ENCODE measurements at regions not wholly inside any gene's neighbourhood (a gene's known extent, or its start where the extent isn't known, plus 50 kb on each side); places are given as distances from the start of the nearest gene placed in this dataset.
A peak's percentile ranks its signal among the peaks of the same experiment; 100 is the strongest.

DNA sequence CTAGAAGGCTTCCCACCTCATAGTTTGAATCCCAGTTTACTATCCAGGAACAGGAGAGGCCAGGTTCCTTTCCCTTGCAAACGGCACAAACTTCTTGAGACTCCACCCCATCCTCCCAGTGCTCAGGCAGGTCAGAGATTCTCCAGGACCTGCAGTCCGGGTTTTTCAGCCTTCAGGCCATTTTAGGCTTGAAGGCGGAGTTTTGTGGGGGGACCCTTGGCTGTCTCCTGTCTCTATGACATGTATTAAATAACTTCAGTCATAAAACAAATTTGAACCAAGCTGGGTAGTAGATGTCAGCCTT lies 230.1 kb downstream of the NFATC2 start:
- H2AFZ ChIP-seq (ENCODE audit: low read length) = no peak overlapping the region
- no peak for DNase-seq (ENCODE audit: low read depth in 2 of 2)
- H3K36me3 ChIP-seq (ENCODE audit: control insufficient read depth, insufficient read depth, low read length) = no peaks in the 10 kb centered on the region
- H3K9me3 ChIP-seq (ENCODE audit: control insufficient read depth, insufficient read depth, low read depth, low read length) = no peaks in the 10 kb centered on the region
- no peak overlapping the region for H3K9ac ChIP-seq (ENCODE audit: insufficient read depth, low read length)
- no peak overlapping the region for H3K4me3 ChIP-seq (replicated peaks in 1 of 4; ENCODE audit: control extremely low read depth in 1 of 4, insufficient read depth in 1 of 4, low read depth in 3 of 4, low read length in 4 of 4)
- H3K4me1 ChIP-seq (ENCODE audit: control insufficient read depth, extremely low read depth, insufficient read depth, low read length) = no peaks in the 10 kb centered on the region
- H3K27ac ChIP-seq (ENCODE audit: insufficient read depth, low read length) = no peak overlapping the region
- TF ChIP-seq, protein P1, sequence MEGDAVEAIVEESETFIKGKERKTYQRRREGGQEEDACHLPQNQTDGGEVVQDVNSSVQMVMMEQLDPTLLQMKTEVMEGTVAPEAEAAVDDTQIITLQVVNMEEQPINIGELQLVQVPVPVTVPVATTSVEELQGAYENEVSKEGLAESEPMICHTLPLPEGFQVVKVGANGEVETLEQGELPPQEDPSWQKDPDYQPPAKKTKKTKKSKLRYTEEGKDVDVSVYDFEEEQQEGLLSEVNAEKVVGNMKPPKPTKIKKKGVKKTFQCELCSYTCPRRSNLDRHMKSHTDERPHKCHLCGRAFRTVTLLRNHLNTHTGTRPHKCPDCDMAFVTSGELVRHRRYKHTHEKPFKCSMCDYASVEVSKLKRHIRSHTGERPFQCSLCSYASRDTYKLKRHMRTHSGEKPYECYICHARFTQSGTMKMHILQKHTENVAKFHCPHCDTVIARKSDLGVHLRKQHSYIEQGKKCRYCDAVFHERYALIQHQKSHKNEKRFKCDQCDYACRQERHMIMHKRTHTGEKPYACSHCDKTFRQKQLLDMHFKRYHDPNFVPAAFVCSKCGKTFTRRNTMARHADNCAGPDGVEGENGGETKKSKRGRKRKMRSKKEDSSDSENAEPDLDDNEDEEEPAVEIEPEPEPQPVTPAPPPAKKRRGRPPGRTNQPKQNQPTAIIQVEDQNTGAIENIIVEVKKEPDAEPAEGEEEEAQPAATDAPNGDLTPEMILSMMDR (conservative IDR thresholded peaks at IDR 0.05 in 1 of 2, IDR thresholded peaks at IDR 0.05 in 1 of 2; ENCODE audit: low read depth in 1 of 2, low read length in 2 of 2) = no peak
- no peak for TF ChIP-seq EZH2 (IDR thresholded peaks at IDR 0.05; ENCODE audit: low read length, missing control alignments)
- H4K20me1 ChIP-seq (ENCODE audit: control insufficient read depth, extremely low read depth, insufficient read depth, low read length) = no peaks in the 10 kb centered on the region
- no peaks in the 10 kb centered on the region for H3K27me3 ChIP-seq (ENCODE audit: control insufficient read depth, insufficient read depth, low read length)
- H3K79me2 ChIP-seq (ENCODE audit: control insufficient read depth, insufficient read depth, low read length) = no peaks in the 10 kb centered on the region
- H3K4me2 ChIP-seq (ENCODE audit: extremely low read depth, insufficient read depth, low read length) = no peak overlapping the region

DNA sequence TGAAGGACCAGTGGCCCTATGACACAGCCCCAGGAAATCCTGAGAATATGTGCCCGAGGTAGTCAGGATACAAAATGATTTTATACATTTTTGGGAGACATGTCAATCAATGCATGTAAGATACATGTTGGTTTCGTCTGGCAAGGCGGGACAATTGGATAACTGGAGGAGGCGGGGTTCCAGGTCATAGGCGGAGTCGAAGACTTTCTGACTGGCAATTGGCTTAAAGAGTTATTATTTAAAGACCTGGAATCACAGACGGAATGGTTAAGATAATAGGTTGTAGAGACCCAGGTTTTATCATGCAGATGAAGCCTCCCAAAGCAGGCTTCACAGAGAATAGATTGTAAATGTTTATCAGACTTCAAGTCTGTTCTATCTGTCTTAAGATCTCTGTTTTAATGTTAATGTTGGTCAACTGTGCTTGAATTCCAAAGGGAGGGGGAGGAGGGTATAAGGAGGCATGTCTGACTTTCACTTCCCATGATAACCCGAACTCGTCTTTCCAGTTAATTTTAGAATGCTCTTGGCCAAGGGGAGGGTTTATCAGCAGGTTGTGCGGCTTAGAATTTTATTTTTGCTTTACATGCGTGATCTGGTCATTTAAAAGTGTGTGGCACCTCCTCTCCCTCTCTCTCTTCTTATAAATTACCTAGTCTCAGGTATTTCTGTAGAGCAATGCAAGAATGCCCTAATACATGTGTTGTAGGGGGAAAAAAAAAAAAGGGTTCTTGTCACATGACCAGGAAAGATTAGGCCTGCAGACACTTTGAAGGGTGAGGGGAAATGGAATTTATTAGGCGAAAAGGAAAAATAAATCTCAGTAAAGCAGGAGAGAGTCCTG lies 230.7 kb downstream of the NFATC2 start:
- TF ChIP-seq EZH2 (IDR thresholded peaks at IDR 0.05; ENCODE audit: low read length, missing control alignments) = no peak
- TF ChIP-seq, protein P1 (conservative IDR thresholded peaks at IDR 0.05 in 1 of 2, IDR thresholded peaks at IDR 0.05 in 1 of 2; ENCODE audit: low read depth in 1 of 2, low read length in 2 of 2) = no peak
- peak in 1 of 2 donors; percentile 36 for DNase-seq (ENCODE audit: low read depth in 2 of 2)
- Histone ChIP-seq H3K36me3 (ENCODE audit: control insufficient read depth, insufficient read depth, low read length) (no peaks in the 10 kb centered on the region), H3K4me1 (ENCODE audit: control insufficient read depth, extremely low read depth, insufficient read depth, low read length) (no peaks in the 10 kb centered on the region), H3K27ac (ENCODE audit: insufficient read depth, low read length) (no peak overlapping the region), H2AFZ (ENCODE audit: low read length) (no peak overlapping the region), H4K20me1 (ENCODE audit: control insufficient read depth, extremely low read depth, insufficient read depth, low read length) (no peaks in the 10 kb centered on the region), H3K9me3 (ENCODE audit: control insufficient read depth, insufficient read depth, low read depth, low read length) (no peaks in the 10 kb centered on the region), H3K4me2 (ENCODE audit: extremely low read depth, insufficient read depth, low read length) (no peak overlapping the region), H3K27me3 (ENCODE audit: control insufficient read depth, insufficient read depth, low read length) (no peaks in the 10 kb centered on the region), H3K4me3 (replicated peaks in 1 of 4; ENCODE audit: control extremely low read depth in 1 of 4, insufficient read depth in 1 of 4, low read depth in 3 of 4, low read length in 4 of 4) (no peak overlapping the region), H3K9ac (ENCODE audit: insufficient read depth, low read length) (no peak overlapping the region), H3K79me2 (ENCODE audit: control insufficient read depth, insufficient read depth, low read length) (no peaks in the 10 kb centered on the region)

GRCh38 chr20:51310216-51310615 lies 232.3 kb downstream of the NFATC2 start:
- no peak overlapping the region for H3K9ac ChIP-seq (ENCODE audit: insufficient read depth, low read length)

More at GRCh38 chr20:51310216-51310615, 232.3 kb downstream of the NFATC2 start:
- no peaks in the 10 kb centered on the region for H3K79me2 ChIP-seq (ENCODE audit: control insufficient read depth, insufficient read depth, low read length)
- H3K27me3 ChIP-seq (ENCODE audit: control insufficient read depth, insufficient read depth, low read length) = no peaks in the 10 kb centered on the region
- no peaks in the 10 kb centered on the region for H3K9me3 ChIP-seq (ENCODE audit: control insufficient read depth, insufficient read depth, low read depth, low read length)
- no peak for TF ChIP-seq EZH2 (IDR thresholded peaks at IDR 0.05; ENCODE audit: low read length, missing control alignments)
- DNase-seq (ENCODE audit: low read depth in 2 of 2) = no peak
- H4K20me1 ChIP-seq (ENCODE audit: control insufficient read depth, extremely low read depth, insufficient read depth, low read length) = no peaks in the 10 kb centered on the region
- H2AFZ ChIP-seq (ENCODE audit: low read length) = no peak overlapping the region
- H3K4me2 ChIP-seq (ENCODE audit: extremely low read depth, insufficient read depth, low read length) = no peak overlapping the region
- H3K4me3 ChIP-seq (replicated peaks in 1 of 4; ENCODE audit: control extremely low read depth in 1 of 4, insufficient read depth in 1 of 4, low read depth in 3 of 4, low read length in 4 of 4) = no peak overlapping the region
- H3K27ac ChIP-seq (ENCODE audit: insufficient read depth, low read length) = no peak overlapping the region
- no peaks in the 10 kb centered on the region for H3K4me1 ChIP-seq (ENCODE audit: control insufficient read depth, extremely low read depth, insufficient read depth, low read length)
- H3K36me3 ChIP-seq (ENCODE audit: control insufficient read depth, insufficient read depth, low read length) = no peaks in the 10 kb centered on the region

Measured in fibroblast of lung (primary cell).